Memory B cell (primary cell): ENCODE measurements at regions not wholly inside any gene's neighbourhood (a gene's known extent, or its start where the extent isn't known, plus 50 kb on each side); places are given as distances from the start of the nearest gene placed in this dataset.
"Not testable (repeated sequence)": the region's sequence is repeated elsewhere in the genome, so short reads cannot be mapped to it uniquely, and the experiment has no call there.

Source experiments
- ATAC-seq: fragments of 150-1000 bp; cut with Tn5 transposase; 2 replicates; pipeline ENCODE4 v1.10.0; 2021; ENCODE audit warnings: low read depth, mild to moderate bottlenecking, moderate library complexity
- DNase-seq, 2 donors: peaks; one replicate each; pipeline ENCODE4 v3.0.0; 2022; ENCODE audit warnings: low spot score in 2 of 2
- H3K27ac Mint-ChIP-seq: one replicate; pipeline ENCODE4 v1.8.0; 2022; ENCODE audit warnings: mild to moderate bottlenecking, moderate library complexity, mixed read lengths
- H3K27me3 Mint-ChIP-seq: one replicate; pipeline ENCODE4 v1.8.0; 2022; ENCODE audit warnings: mixed read lengths
- H3K36me3 Mint-ChIP-seq: one replicate; pipeline ENCODE4 v1.8.0; 2022; ENCODE audit warnings: mild to moderate bottlenecking, mixed read lengths
- H3K4me1 Mint-ChIP-seq: one replicate; pipeline ENCODE4 v1.8.0; 2022; ENCODE audit warnings: mixed read lengths
- H3K4me3 Mint-ChIP-seq: one replicate; pipeline ENCODE4 v1.8.0; 2022; ENCODE audit warnings: mild to moderate bottlenecking, moderate library complexity, mixed read lengths
- H3K9me3 Mint-ChIP-seq: one replicate; pipeline ENCODE4 v1.8.0; 2022; ENCODE audit warnings: mixed read lengths

DNA sequence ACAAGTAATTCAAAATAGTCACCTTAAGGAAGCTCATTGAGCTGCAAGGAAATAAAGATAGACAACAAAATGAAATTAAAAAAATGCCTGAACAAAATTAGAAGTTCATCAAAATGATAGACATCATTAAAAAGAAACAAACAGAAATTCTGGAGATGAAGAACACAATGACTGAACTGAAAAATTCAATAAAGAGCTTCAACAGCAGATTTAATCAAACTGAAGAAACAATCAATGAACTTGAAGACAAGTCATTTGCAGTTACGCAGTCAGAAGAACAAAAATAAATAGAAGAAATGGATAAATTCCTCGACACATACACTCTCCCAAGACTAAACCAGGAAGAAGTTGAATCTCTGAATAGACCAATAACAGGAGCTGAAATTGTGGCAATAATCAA is 390.0 kb upstream of the SPAG17 start:
- H3K4me1 Mint-ChIP-seq = no peaks in the 10 kb centered on the region
- H3K4me3 Mint-ChIP-seq = no peak overlapping the region
- H3K27ac Mint-ChIP-seq = no peak overlapping the region
- H3K27me3 Mint-ChIP-seq = no peaks in the 10 kb centered on the region
- no peak for ATAC-seq
- H3K36me3 Mint-ChIP-seq = peaks cover 3% of the 10 kb centered on the region
- peaks cover 5% of the 10 kb centered on the region for H3K9me3 Mint-ChIP-seq
- DNase-seq = no peak

DNA sequence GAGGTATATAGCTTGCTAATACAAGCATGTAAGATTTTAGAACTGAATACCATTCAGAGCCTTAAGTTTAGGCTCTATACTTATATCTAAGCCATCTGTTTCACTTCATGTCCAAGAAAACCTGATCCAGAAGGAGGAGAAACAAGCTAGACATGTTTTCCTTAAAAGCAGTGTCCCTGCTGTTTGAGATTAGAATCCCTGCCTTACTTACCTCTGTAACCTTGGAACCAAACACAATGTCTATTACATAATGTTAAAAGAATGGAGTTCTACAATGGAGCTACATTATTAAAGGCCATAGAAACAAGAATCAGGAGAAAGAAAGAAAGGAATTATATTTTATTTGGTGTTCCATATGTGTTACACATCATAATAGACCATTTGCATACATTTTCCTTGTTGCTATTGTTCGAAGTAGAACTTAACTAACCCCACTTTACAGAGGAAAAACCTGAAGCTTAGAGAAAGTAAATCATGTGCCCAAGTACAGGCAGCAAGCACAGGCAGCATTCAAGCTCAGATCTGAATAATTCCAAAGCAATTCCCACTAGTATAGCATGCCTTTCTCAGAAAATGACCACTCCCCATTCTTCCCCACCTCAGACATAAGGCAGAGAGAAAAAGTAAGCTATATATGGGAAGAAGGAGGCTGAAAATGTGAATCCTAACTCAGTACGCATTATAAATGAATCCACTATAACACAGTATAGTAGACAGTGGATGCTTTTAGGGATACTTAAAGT is 380.1 kb upstream of the SPAG17 start:
- no peaks in the 10 kb centered on the region for H3K36me3 Mint-ChIP-seq
- no peaks in the 10 kb centered on the region for H3K27me3 Mint-ChIP-seq
- no peak for ATAC-seq
- no peak for DNase-seq
- no peak overlapping the region for H3K27ac Mint-ChIP-seq
- H3K4me1 Mint-ChIP-seq = no peaks in the 10 kb centered on the region
- no peaks in the 10 kb centered on the region for H3K9me3 Mint-ChIP-seq
- H3K4me3 Mint-ChIP-seq = no peak overlapping the region

DNA sequence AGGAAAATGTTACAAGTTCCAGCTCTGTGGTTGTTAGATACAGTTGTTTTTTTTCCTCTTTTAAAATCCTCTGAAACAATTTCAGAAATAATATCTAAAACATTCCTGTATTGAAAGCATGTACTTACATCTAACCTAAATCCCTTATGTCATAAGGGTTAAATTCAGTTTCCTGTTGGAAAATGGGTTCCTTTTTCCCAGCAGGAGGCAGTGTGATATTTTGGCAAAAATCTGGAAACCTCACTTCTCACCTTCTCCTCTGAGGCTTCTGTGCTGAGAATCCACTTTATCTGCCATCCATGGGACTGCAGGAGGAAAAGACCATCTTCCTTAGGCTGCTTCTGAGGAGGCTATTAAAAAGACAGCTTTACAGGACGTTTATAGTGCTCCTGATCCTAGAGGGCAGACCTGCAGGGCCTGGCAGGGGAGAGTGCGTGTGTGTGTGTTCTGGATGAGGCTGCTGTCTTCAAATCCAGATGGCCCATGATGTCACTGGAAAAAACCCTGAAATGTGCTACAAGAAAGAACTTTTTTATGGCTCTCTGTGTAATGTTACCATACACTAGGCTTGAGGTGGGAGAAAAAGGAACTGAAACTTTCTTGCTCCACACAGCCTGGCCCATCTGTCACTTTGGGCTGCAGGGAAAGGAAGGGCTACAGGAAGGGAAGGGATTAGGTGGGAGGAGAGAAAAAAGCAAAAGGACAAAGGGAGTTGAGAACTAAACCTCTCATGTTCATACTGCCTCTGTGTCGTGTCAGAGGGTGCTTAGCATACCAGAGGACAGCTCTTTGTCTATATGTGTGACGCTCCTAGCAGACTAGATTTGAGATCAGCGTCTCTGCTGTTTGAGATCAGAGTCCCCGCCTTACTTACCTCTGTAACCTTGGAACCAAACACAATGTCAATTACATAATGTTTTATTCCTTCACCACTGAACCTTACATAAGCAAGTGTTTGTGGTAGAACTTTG is 379.2 kb upstream of the SPAG17 start:
- DNase-seq (no peak), ATAC-seq (no peak)
- Mint-ChIP-seq H3K4me3 (no peak overlapping the region), H3K4me1 (no peaks in the 10 kb centered on the region), H3K9me3 (no peaks in the 10 kb centered on the region), H3K27ac (no peak overlapping the region), H3K27me3 (no peaks in the 10 kb centered on the region), H3K36me3 (no peaks in the 10 kb centered on the region)

DNA sequence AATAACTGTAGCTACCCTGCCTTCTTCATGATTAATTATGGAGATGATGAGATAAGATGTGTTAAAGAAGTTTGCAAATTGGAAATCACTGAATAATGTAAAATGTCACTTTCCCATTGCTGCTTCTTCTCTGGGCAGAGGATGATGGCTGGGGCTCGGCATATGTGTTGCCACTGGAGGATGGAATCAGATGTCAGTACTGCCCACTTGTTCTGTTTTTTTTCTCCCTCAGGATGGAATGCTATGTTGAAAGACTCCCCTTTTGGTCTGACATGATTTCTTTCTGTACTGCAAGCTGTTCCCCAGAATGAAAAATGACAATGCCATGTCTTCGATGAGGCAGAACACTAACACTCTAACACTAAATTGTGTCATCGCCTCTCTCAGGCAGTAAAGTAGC is 373.9 kb upstream of the SPAG17 start:
- H3K27me3 Mint-ChIP-seq = no peaks in the 10 kb centered on the region
- no peak for DNase-seq
- no peaks in the 10 kb centered on the region for H3K4me1 Mint-ChIP-seq
- ATAC-seq = no peak
- no peaks in the 10 kb centered on the region for H3K36me3 Mint-ChIP-seq
- no peak overlapping the region for H3K4me3 Mint-ChIP-seq
- H3K27ac Mint-ChIP-seq = no peak overlapping the region
- peaks cover 2% of the 10 kb centered on the region for H3K9me3 Mint-ChIP-seq

DNA sequence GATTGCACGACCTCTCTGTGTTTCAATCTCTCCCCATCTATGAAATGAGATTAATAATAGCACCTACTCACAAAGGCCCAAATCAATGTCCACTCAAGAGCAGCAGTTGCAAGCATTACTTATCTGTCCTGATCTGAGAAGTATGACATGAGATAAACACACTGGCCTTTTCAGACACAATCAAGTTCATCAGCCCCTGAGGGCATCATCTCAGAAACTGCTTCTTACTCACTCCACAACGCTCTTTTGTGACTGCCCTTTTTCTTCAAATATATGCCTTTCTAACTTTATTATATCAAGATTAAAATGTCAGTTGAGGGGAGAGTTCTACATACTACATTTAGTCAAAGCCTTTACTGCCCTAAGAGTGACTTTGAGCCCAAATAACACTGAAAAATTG is 371.9 kb upstream of the SPAG17 start:
- Mint-ChIP-seq H3K4me3 (no peak overlapping the region), H3K9me3 (peaks cover 5% of the 10 kb centered on the region), H3K36me3 (no peaks in the 10 kb centered on the region), H3K4me1 (no peaks in the 10 kb centered on the region), H3K27ac (no peak overlapping the region), H3K27me3 (no peaks in the 10 kb centered on the region)
- no peak for DNase-seq
- ATAC-seq = no peak

DNA sequence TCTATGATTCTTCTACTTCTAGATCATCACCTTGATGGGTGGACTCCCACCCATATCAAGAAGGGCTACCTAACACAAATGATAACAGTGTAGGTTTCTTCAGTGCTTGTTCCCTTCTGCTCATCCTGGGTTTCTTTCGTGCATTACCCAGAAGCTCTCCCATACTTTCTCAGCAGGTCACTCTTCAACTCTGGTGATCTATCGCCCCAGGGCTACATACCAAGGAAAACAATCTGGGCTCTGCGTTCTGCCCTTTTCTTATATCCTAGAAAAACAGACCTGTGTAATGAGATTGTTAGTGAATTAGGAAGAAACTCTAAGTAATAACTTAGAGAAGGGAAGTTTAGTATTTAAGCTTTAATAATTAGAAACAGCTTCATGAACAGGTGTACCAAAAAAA is 370.6 kb upstream of the SPAG17 start:
- DNase-seq (no peak), ATAC-seq (no peak)
- H3K9me3 Mint-ChIP-seq = peaks cover 8% of the 10 kb centered on the region
- no peaks in the 10 kb centered on the region for H3K27me3 Mint-ChIP-seq
- no peaks in the 10 kb centered on the region for H3K36me3 Mint-ChIP-seq
- no peak overlapping the region for H3K27ac Mint-ChIP-seq
- no peak overlapping the region for H3K4me3 Mint-ChIP-seq
- H3K4me1 Mint-ChIP-seq = no peaks in the 10 kb centered on the region

DNA sequence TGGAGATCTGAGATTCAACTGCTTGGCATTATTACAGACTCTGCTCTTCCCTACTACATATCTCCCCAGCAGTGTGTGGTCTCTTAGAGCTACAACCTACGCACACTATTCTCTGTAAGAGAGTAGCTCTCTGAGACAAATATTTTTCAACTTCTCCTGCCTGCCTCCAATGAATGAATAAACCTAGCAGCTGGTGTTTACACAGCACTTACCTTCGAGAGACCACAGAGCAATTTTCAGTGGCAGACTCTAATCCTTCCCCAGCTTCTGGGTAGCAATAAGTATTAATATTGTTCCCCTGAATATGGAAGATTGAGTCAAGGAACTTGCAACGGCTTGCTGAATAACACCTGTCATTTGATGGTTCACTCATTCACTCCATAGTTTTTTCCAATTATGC is 350.9 kb upstream of the SPAG17 start:
- no peak for ATAC-seq
- DNase-seq = no peak

DNA sequence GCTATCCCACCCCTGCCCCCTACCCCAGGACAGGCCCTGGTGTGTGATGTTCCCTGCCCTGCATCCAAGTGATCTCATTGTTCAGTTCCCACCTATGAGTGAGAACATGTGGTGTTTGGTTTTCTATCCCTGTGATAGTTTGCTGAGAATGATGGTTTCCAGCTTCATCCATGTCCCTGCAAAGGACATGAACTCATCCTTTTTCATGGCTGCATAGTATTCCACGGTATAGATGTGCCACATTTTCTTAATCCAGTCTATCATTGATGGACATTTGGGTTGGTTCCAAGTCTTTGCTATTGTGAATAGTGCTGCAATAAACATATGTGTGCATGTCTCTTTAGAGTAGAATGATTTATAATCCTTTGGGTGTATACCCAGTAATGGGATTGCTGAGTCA is 326.9 kb upstream of the SPAG17 start:
- H3K4me1 Mint-ChIP-seq, H3K36me3 Mint-ChIP-seq, ATAC-seq, H3K27me3 Mint-ChIP-seq, H3K4me3 Mint-ChIP-seq, DNase-seq, H3K27ac Mint-ChIP-seq, H3K9me3 Mint-ChIP-seq: not testable (repeated sequence)

More for the DNA sequence above, 350.9 kb upstream of the SPAG17 start:
- H3K4me3 Mint-ChIP-seq = no peak overlapping the region
- H3K9me3 Mint-ChIP-seq = peaks cover 2% of the 10 kb centered on the region
- no peaks in the 10 kb centered on the region for H3K4me1 Mint-ChIP-seq
- H3K36me3 Mint-ChIP-seq = no peaks in the 10 kb centered on the region
- peaks cover 4% of the 10 kb centered on the region for H3K27me3 Mint-ChIP-seq
- H3K27ac Mint-ChIP-seq = no peak overlapping the region

DNA sequence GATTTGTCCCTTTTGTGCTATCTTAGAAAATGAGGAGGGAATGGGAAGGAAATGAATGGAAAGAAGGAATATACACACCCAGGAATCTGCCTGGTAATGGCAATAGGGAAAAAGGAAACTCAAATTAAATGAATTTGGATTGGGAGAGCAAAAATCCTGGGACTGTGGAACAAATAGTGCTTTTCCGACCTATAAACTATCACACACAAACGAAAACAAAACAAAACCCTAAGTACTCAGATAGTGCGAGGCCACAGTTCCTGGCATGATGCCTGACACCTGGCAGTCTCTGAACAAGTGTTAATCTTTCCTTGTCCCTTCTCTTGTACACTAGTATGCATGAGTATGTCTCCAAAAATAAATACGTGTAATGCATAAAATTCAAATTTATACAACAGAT is 319.8 kb upstream of the SPAG17 start:
- H3K36me3 Mint-ChIP-seq = no peaks in the 10 kb centered on the region
- no peak overlapping the region for H3K4me3 Mint-ChIP-seq
- no peak for ATAC-seq
- no peaks in the 10 kb centered on the region for H3K27me3 Mint-ChIP-seq
- no peak for DNase-seq
- H3K4me1 Mint-ChIP-seq = no peaks in the 10 kb centered on the region
- H3K27ac Mint-ChIP-seq = no peak overlapping the region
- no peaks in the 10 kb centered on the region for H3K9me3 Mint-ChIP-seq

DNA sequence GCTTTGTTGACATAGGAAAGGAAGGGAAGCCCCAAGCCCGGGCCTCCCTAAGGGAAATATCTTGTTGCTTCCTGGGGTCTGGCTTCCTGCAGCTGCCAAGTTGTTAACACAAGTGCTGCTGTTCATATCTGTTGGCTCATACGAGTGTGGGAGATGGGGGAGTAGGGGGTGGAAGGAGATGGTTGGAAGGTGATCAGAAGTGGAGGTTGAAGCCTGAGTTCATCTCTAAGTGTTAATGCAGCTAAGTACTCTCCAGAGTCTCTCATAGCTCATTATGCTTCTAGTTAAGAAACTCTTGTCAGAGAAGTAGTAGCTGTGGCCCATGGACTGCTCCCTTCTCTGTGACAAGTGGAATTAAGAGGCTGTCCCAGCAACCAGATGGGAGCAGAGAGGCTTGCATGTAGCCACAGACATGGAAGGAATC is 319.2 kb upstream of the SPAG17 start:
- Mint-ChIP-seq H3K9me3 (no peaks in the 10 kb centered on the region), H3K4me1 (no peaks in the 10 kb centered on the region), H3K4me3 (no peak overlapping the region), H3K27me3 (no peaks in the 10 kb centered on the region), H3K36me3 (no peaks in the 10 kb centered on the region), H3K27ac (no peak overlapping the region)
- ATAC-seq (no peak), DNase-seq (no peak)

DNA sequence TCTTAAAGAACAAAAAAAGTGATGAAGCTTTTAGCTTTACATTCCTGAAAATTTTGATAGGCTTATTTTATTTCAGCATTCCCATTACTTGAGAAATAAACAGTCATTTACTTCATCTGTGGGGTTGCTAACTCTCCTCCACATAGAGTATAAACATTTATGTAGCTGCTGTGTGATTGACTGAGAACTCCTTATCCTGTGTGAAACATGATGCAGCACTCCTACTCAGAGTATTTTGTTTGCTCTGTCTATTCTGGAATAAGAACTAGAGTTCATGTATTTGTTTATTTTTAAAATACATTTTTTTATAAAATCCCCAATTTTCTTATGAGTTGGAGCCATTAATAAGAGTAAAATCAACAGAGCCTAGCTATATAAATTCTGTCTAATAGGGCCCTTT is 318.7 kb upstream of the SPAG17 start:
- H3K9me3 Mint-ChIP-seq = no peaks in the 10 kb centered on the region
- H3K27ac Mint-ChIP-seq = no peak overlapping the region
- H3K4me1 Mint-ChIP-seq = no peaks in the 10 kb centered on the region
- H3K36me3 Mint-ChIP-seq = no peaks in the 10 kb centered on the region
- ATAC-seq (no peak), DNase-seq (no peak)
- no peaks in the 10 kb centered on the region for H3K27me3 Mint-ChIP-seq
- no peak overlapping the region for H3K4me3 Mint-ChIP-seq

DNA sequence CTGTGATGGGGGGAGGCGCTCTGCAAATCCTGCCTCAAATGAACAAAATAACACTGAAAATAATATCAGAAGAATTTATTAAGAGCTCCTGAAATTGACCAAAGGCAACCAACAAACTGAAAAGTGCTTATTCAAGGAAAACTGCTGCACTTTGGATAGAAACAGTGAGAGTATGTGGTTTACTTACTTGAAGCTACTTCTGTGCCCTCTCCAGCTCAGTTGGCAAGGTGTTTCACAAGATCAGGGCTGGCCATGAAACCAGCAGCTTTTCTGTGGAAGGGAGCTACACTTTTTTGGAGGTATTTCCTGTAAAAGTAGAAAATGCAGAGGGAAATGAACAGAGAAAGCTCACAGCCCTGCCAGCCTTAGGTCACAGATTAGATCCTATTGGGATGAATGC is 310.0 kb upstream of the SPAG17 start:
- no peak overlapping the region for H3K4me3 Mint-ChIP-seq
- H3K27ac Mint-ChIP-seq = no peak overlapping the region
- H3K36me3 Mint-ChIP-seq = no peaks in the 10 kb centered on the region
- ATAC-seq = no peak
- DNase-seq = no peak
- H3K4me1 Mint-ChIP-seq = no peaks in the 10 kb centered on the region
- peaks cover 2% of the 10 kb centered on the region for H3K27me3 Mint-ChIP-seq
- peaks cover 2% of the 10 kb centered on the region for H3K9me3 Mint-ChIP-seq

DNA sequence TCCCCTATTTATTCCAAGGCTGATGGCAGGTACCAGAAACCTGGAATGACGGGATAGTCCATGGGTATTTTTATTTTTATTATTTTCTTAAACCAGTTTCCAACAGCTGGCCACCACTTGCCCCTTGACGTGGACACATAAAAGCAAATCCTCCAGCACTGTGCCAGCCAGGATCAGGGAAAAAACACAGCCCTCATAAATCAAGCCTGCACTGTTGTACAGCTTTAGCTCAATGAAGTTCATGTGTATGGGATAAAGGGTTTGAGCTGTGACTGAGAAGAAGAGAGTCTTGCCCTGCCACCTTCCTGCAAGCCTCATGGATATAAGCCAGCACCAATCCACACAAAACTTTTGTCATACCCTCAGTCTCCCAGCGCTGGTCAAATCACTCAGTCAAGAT is 303.8 kb upstream of the SPAG17 start:
- Mint-ChIP-seq H3K9me3 (peaks cover 5% of the 10 kb centered on the region), H3K27ac (no peak overlapping the region), H3K4me1 (no peaks in the 10 kb centered on the region), H3K27me3 (peaks cover 9% of the 10 kb centered on the region), H3K36me3 (no peaks in the 10 kb centered on the region), H3K4me3 (no peak overlapping the region)
- ATAC-seq = no peak
- no peak for DNase-seq

DNA sequence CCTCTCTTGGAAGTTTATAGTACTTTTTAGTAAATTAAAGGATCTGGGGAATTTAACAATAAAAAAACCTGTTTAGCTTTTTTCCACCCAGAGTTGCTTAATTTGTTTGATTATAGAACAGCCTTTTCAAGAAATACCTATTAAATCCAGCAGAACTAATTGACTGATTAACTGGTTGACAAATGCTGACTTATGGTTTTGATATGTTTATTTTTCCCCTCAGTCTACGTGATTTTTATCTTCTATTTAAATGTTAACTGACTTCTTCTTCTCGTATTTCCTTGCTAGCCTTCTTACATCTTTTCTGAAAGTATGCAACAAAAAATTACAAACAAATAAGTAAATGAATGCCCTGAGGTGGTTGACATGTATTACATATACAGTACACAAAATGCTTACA is 302.9 kb upstream of the SPAG17 start:
- DNase-seq (no peak), ATAC-seq (no peak)
- Mint-ChIP-seq H3K9me3 (peaks cover 5% of the 10 kb centered on the region), H3K4me3 (no peak overlapping the region), H3K36me3 (no peaks in the 10 kb centered on the region), H3K27ac (no peak overlapping the region), H3K4me1 (no peaks in the 10 kb centered on the region), H3K27me3 (peaks cover 9% of the 10 kb centered on the region)
